ENCODE measurements at regions not wholly inside any gene's neighbourhood (a gene's known extent, or its start where the extent isn't known, plus 50 kb on each side); places are given as distances from the start of the nearest gene placed in this dataset.

- TF ChIP-seq CTCF (IDR thresholded peaks at IDR 0.05), result no peak
- no peak for TF ChIP-seq EZH2 (IDR thresholded peaks at IDR 0.05; ENCODE audit: borderline replicate concordance, insufficient read depth, low read depth, low read length, poor library complexity, severe bottlenecking)
Observed at GRCh38 chr4:111045992-111046391, 423.1 kb upstream of the PITX2 start.

Measured in B cell (primary cell).